ENCODE measurements at regions not wholly inside any gene's neighbourhood (a gene's known extent, or its start where the extent isn't known, plus 50 kb on each side); places are given as distances from the start of the nearest gene placed in this dataset.

DNA sequence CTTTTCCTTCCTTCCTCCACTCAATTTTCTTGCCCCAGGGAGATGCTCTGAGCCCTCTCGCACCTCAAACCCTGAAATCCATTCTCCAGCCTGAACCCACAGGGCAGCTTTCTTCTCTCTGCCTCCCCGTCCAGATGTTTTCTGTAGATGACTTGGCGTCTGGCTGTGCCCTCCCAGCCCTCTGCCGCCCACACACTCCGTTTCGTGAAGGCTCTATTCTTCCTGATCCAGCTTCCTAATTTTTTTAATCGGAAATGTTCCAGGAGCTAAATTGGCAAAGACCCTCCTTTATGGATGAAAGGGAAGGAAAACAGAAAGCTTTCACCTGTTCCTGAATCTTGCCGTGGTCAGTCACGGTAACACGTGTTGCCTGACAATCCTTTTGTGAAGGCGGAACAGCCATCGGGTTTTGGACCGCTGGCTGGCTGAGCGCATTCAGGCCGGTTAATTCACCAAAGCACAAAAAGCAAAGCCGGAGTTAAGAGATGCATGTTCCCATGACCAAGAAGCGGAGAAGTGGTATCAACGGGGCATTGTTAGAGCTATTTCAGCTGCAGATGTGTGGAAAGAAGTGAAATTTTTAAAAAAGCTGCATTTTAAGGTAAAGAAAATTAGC lies 70.2 kb upstream of the FBRSL1 start:
- H3K27ac ChIP-seq = no peak overlapping the region
- H3K4me1 ChIP-seq = peaks cover 0 to 2% of the 10 kb centered on the region in 2 donors
- H3K27me3 ChIP-seq = peaks cover 3 to 66% of the 10 kb centered on the region in 2 donors
- no peaks in the 10 kb centered on the region for H3K36me3 ChIP-seq
- intact Hi-C loops (cut with DNase I; ENCODE audit: low total_unique reads) = loop anchor here (10.0 kb wide), 2 partner anchors 105 to 195 kb away; partner anchors contain the start of genes LRCOL1 and P2RX2
- H3K9me3 ChIP-seq = no peaks in the 10 kb centered on the region
- no peak for TF ChIP-seq POLR2A (IDR thresholded peaks at IDR 0.05)
- TF ChIP-seq, protein P1, sequence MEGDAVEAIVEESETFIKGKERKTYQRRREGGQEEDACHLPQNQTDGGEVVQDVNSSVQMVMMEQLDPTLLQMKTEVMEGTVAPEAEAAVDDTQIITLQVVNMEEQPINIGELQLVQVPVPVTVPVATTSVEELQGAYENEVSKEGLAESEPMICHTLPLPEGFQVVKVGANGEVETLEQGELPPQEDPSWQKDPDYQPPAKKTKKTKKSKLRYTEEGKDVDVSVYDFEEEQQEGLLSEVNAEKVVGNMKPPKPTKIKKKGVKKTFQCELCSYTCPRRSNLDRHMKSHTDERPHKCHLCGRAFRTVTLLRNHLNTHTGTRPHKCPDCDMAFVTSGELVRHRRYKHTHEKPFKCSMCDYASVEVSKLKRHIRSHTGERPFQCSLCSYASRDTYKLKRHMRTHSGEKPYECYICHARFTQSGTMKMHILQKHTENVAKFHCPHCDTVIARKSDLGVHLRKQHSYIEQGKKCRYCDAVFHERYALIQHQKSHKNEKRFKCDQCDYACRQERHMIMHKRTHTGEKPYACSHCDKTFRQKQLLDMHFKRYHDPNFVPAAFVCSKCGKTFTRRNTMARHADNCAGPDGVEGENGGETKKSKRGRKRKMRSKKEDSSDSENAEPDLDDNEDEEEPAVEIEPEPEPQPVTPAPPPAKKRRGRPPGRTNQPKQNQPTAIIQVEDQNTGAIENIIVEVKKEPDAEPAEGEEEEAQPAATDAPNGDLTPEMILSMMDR (IDR thresholded peaks at IDR 0.05) = no peak
- no peak for TF ChIP-seq POLR2AphosphoS5 (IDR thresholded peaks at IDR 0.05)
- no peak for DNase-seq (ENCODE audit: low spot score in 2 of 2)
- H3K4me3 ChIP-seq = peak overlapping the region in 1 of 3 donors; percentile 19

DNA sequence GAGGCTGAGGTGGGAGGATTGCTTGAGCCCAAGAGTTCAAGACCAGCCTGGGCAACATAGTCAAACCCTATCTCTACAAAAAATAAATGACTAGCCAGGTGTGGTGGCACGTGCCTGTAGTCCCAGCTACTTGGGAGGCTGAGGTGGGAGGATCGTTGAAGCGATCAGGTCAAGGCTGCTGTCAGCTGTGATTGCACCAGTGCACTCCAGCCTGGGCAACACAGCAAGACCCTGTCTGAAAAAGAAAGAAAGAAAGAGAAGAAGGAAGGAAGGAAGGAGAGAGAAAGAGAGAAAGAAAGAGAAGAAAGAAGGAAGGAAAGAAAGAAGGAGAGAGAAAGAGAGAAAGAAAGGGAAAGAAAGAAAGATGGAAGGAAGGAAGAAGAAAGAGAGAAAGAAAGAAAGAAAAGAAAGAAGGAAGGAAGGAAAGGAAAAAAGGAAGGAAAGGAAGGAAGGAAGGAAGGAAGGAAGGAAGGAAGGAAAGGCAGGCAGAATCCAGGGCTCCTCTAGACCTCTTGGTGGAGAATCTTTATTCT lies 71.5 kb upstream of the FBRSL1 start:
- no peak for DNase-seq (ENCODE audit: low spot score in 2 of 2)
- intact Hi-C loops (cut with DNase I; ENCODE audit: low total_unique reads) = loop anchor here (10.0 kb wide), 1 partner anchor 196 kb away; the partner anchor contains the start of genes LRCOL1 and P2RX2
- no peaks in the 10 kb centered on the region for H3K36me3 ChIP-seq
- no peak overlapping the region for H3K4me3 ChIP-seq
- H3K27me3 ChIP-seq = peaks cover 3 to 68% of the 10 kb centered on the region in 2 donors
- no peak overlapping the region for H3K27ac ChIP-seq
- no peaks in the 10 kb centered on the region for H3K9me3 ChIP-seq
- peaks cover 0 to 4% of the 10 kb centered on the region in 2 donors for H3K4me1 ChIP-seq
- TF ChIP-seq, protein P1 (IDR thresholded peaks at IDR 0.05) = no peak
- TF ChIP-seq POLR2A (IDR thresholded peaks at IDR 0.05) (no peak), POLR2AphosphoS5 (IDR thresholded peaks at IDR 0.05) (no peak)

DNA sequence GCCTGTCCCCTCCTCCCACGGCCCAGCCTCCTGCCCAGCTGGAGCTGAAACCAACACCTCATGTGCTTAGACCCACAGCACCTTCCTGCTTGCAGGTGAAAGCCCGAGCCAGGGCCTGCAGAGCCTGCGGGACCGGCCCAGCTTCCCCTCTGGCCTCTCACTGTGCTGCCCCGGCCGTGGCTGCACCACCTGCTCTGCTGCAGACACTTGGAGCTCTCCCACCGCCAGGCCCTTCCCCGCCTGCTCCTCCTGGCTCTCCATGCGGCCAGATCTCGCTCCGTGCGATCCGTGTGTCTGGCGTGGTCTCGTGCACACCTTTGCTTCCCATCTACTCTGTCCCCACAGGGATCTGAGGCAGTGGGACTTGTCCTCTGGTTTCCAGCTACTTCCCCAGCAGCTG lies 72.2 kb upstream of the FBRSL1 start:
- Histone ChIP-seq H3K9me3 (no peaks in the 10 kb centered on the region), H3K4me1 (peaks cover 0 to 4% of the 10 kb centered on the region in 2 donors), H3K27ac (no peak overlapping the region), H3K36me3 (no peaks in the 10 kb centered on the region), H3K27me3 (peaks cover 3 to 61% of the 10 kb centered on the region in 2 donors), H3K4me3 (no peak overlapping the region)
- intact Hi-C loops (cut with DNase I; ENCODE audit: low total_unique reads) = loop anchor here (10.0 kb wide), 1 partner anchor 197 kb away; the partner anchor contains the start of genes LRCOL1 and P2RX2
- no peak for DNase-seq (ENCODE audit: low spot score in 2 of 2)
- TF ChIP-seq, protein P1 (IDR thresholded peaks at IDR 0.05) = no peak
- TF ChIP-seq POLR2AphosphoS5 (IDR thresholded peaks at IDR 0.05) (no peak), POLR2A (IDR thresholded peaks at IDR 0.05) (no peak)

DNA sequence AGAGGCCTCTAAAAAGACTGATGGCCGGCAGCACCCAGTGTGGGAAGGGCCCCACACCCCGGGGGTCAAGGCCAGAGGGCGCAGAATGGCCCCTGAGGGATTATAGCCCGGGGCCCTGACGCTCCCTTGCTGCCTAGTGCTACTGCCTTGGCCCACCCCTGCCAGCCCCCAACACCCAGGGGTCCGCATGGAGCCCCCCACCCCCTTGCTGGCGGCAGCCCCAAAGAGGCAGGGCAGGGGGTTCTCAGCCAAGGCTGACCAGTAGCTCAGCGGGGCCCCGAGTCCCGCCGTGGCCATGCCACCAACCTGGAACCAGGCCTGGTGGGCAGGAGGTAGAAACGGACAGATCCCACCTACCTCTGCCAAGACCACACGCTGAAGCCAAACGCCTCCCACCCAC lies 73.1 kb upstream of the FBRSL1 start:
- no peaks in the 10 kb centered on the region for H3K36me3 ChIP-seq
- no peak overlapping the region for H3K4me3 ChIP-seq
- H3K27ac ChIP-seq = no peak overlapping the region
- peaks cover 0 to 4% of the 10 kb centered on the region in 2 donors for H3K4me1 ChIP-seq
- H3K27me3 ChIP-seq = peaks cover 3 to 53% of the 10 kb centered on the region in 2 donors
- H3K9me3 ChIP-seq = no peaks in the 10 kb centered on the region
- intact Hi-C loops (cut with DNase I; ENCODE audit: low total_unique reads) = loop anchor here (10.0 kb wide), 1 partner anchor 198 kb away; the partner anchor contains the start of genes LRCOL1 and P2RX2
- no peak for DNase-seq (ENCODE audit: low spot score in 2 of 2)
- TF ChIP-seq, protein P1 (IDR thresholded peaks at IDR 0.05) = no peak
- no peak for TF ChIP-seq POLR2AphosphoS5 (IDR thresholded peaks at IDR 0.05)
- TF ChIP-seq POLR2A (IDR thresholded peaks at IDR 0.05) = no peak

DNA sequence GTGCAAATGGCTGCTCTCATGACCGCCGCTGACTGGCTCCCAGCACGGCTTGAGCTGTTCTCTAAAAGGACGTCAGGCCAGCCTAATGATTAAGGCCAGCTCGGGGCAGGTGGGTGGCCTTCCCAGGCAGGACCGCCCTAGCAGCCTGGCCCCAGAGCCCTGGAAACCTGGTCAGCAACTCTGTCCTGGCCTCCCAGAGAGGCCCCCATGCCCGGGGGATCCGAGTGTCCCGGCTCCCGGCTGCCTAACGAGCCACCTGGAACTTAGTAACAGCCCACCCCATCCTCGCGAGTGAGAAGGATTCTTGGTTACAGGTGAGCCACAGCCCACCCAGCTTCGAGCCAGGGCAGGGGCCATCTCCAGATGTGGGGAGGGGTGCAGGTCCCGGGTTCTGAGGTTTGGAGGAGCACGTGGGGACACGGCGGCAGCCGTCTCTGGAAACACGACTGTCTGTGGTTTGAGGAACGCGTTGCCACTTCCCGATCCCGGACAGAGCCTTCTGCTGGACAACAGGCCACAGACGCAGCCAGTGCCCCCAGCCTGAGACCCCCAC lies 73.8 kb upstream of the FBRSL1 start:
- Histone ChIP-seq H3K27me3 (peaks cover 3 to 47% of the 10 kb centered on the region in 2 donors), H3K4me1 (peaks cover 0 to 4% of the 10 kb centered on the region in 2 donors)

More for the DNA sequence above, 73.8 kb upstream of the FBRSL1 start:
- no peak overlapping the region for H3K27ac ChIP-seq
- no peak for DNase-seq (ENCODE audit: low spot score in 2 of 2)
- TF ChIP-seq POLR2AphosphoS5 (IDR thresholded peaks at IDR 0.05) (no peak), POLR2A (IDR thresholded peaks at IDR 0.05) (no peak)
- TF ChIP-seq, protein P1 (IDR thresholded peaks at IDR 0.05) = no peak
- no peaks in the 10 kb centered on the region for H3K36me3 ChIP-seq
- H3K4me3 ChIP-seq = no peak overlapping the region
- H3K9me3 ChIP-seq = no peaks in the 10 kb centered on the region
- intact Hi-C loops (cut with DNase I; ENCODE audit: low total_unique reads) = loop anchor here (10.0 kb wide), 1 partner anchor 199 kb away; the partner anchor contains the start of genes LRCOL1 and P2RX2
